AG09309 (cell line): ENCODE measurements at regions not wholly inside any gene's neighbourhood (a gene's known extent, or its start where the extent isn't known, plus 50 kb on each side); places are given as distances from the start of the nearest gene placed in this dataset.
"Not testable (repeated sequence)": the region's sequence is repeated elsewhere in the genome, so short reads cannot be mapped to it uniquely, and the experiment has no call there.

ENCODE experiments used
- DNase-seq: peaks from one replicate; pipeline ENCODE4 v3.0.0-alpha.2; 2010; ENCODE audit warnings: low read depth
- H3K4me3 ChIP-seq: 2 replicates; pipeline ENCODE4 v1.5.1; 2011; ENCODE audit warnings: mild to moderate bottlenecking, low read depth, low read length, moderate library complexity; ENCODE audit not compliant: control insufficient read depth
- TF ChIP-seq, protein P1 (sequence below): IDR thresholded peaks from 2 replicates; pipeline ENCODE4 v1.5.1; 2011; ENCODE audit warnings: mild to moderate bottlenecking, low read depth, low read length, inconsistent platforms; ENCODE audit not compliant: insufficient read depth, control insufficient read depth; ENCODE audit errors: missing control alignments

DNA sequence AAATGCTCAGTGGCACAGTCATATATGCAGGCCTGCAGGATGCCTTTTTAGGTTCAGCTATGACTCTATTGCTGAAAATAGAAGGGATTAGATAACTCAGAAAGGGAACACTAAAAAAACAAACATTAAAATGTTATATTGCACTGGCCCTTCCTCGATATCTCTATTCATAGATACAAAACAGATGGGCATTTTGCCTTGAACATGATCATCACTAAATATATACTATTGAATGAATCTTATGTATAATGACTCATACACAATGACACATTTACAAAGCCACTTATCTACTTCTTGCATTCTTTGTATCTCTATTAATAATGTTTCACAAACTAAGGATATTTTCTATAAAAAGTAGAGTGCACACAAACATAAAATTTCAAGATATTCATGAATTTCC is 2352.8 kb upstream of the RAG2 start:
- DNase-seq: no peak
- H3K4me3 ChIP-seq: no peak overlapping the region
- TF ChIP-seq, protein P1, sequence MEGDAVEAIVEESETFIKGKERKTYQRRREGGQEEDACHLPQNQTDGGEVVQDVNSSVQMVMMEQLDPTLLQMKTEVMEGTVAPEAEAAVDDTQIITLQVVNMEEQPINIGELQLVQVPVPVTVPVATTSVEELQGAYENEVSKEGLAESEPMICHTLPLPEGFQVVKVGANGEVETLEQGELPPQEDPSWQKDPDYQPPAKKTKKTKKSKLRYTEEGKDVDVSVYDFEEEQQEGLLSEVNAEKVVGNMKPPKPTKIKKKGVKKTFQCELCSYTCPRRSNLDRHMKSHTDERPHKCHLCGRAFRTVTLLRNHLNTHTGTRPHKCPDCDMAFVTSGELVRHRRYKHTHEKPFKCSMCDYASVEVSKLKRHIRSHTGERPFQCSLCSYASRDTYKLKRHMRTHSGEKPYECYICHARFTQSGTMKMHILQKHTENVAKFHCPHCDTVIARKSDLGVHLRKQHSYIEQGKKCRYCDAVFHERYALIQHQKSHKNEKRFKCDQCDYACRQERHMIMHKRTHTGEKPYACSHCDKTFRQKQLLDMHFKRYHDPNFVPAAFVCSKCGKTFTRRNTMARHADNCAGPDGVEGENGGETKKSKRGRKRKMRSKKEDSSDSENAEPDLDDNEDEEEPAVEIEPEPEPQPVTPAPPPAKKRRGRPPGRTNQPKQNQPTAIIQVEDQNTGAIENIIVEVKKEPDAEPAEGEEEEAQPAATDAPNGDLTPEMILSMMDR: no peak

DNA sequence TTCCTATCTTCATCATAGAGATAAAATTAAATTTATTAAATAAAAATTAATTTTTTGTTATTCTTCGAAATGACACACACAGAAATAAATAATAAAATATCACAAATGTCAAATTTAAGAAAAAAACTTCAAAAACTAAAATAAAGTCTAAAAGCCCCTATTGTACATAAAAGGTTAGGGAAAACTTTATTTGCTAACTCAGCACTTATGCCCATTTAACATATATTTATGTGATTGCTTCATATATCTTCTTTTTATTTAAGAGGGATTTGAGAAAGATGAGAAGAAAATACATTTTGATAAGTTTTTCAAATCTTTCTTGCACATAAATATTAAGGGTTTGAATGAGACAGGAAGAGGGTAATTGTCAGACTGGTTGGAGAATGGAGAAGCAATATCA is 2350.4 kb upstream of the RAG2 start:
- no peak overlapping the region for H3K4me3 ChIP-seq
- DNase-seq: no peak
- TF ChIP-seq, protein P1: no peak

DNA sequence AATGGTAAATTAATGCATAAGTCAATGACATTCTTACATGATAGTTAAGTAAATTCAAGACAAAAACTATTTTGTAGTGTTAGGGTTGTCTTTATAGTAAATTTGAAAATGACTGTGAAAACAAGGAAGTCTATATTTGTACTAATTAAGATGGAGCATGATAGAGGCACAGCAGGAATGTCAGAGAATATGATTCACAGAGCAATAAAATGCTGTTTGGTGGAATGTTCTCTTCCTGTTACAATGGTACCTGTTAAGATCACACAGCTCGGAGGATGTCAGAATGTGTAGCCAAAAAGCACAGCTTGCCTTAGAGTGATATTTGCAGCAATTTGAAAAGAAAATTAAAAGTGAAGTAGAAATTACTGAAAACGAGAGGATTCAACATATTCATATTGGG is 2339.7 kb upstream of the RAG2 start:
- no peak overlapping the region for H3K4me3 ChIP-seq
- TF ChIP-seq, protein P1: no peak
- no peak for DNase-seq

DNA sequence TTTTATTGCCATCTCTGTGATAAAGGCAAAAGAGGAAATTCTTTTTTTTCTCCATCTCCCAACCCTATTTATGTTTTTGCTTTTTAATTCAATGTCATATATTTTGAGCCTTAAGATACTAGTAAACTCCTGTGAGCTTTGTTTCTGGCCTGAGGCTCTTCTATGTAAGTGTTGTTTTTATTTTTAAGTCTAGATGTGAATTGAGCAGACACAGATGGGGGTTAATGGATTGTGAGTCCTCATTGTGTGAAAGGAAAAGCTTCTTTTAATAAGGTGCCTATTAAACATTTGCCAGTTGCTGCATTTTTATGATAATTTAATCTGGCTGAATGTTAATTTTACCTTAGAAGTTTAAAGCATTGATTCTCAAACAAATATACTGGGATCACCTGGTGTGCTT is 2337.9 kb upstream of the RAG2 start:
- TF ChIP-seq, protein P1: no peak
- no peak for DNase-seq

DNA sequence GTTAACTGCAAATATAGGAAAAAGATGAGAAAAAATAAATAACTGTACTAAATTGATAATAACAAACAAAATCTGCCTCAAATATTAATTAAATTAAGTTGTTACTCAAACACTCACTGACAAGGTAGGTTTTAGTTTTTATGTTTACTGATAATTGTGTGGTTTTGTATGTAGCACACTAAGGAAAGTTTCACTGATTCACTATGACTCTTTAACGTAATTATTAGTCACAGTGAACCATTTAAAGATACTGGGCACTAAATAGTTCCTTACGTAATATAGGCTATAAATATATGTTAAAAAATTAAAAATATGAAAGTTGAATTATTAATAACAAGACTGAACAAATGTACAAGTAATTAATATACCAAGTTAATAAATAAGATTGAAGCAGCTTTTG is 2330.0 kb upstream of the RAG2 start:
- H3K4me3 ChIP-seq: no peak overlapping the region
- TF ChIP-seq, protein P1: no peak
- no peak for DNase-seq

More for the DNA sequence above, 2337.9 kb upstream of the RAG2 start:
- H3K4me3 ChIP-seq: no peak overlapping the region

DNA sequence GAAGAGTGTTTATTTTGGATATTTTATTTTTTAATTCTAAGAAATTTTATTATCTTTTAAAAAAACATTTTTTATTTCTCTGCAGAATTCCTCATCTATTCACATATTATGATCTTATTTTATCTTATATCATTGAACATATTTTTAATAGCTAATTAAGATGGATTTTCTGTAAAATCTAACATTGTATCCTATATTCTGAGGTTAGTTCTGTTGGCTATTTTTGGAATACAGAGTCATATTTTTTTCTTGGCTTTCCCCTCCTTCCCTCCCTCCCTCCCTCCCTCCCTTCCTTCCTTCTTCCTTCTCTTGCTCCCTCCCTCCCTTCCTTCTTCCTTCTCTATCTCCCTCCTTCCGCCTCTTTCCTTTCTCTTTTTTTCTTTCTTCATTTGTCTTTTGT is 2326.6 kb upstream of the RAG2 start:
- TF ChIP-seq, protein P1: no peak
- DNase-seq: no peak
- H3K4me3 ChIP-seq: no peak overlapping the region

DNA sequence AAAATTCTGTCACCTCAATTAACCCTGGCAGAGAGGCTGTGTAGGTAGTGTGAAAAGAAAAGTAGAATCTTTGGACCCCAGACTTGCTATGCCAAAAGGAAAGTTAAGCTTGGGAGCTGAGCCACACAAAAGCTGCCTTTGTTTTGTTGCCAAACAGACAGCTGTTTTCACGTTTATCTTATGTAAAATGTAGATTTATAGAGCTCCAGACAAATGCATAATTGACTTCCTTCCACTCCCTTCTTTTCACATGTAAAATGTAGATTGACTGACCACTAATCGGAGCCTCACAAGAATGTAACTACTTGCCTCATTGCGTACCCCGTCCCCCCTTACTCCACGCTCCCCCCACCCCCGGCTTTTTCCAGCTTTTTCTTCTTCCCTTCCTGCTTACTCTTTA is 2302.2 kb upstream of the RAG2 start:
- H3K4me3 ChIP-seq: no peak overlapping the region
- DNase-seq: no peak
- TF ChIP-seq, protein P1: no peak

DNA sequence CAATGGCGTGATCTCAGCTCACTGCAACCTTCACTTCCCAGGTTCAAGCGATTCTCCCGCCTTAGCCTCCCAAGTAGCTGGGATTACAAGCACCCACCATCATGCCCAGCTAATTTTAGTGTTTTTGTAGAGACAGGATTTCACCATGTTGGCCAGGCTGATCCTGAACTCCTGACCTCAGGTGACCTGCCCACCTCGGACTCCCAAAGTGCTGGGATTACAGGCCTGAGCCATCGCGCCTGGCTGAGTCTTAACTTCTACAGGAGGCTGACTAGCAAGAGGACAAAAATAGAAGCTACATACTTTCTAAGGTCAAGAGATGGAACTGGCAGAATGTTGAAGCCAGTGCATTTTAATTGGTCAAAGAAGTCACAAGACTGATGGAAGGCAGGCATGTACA is 2296.2 kb upstream of the RAG2 start:
- DNase-seq, H3K4me3 ChIP-seq: not testable (repeated sequence)
